ENCODE measurements at regions not wholly inside any gene's neighbourhood (a gene's known extent, or its start where the extent isn't known, plus 50 kb on each side); places are given as distances from the start of the nearest gene placed in this dataset.

DNA sequence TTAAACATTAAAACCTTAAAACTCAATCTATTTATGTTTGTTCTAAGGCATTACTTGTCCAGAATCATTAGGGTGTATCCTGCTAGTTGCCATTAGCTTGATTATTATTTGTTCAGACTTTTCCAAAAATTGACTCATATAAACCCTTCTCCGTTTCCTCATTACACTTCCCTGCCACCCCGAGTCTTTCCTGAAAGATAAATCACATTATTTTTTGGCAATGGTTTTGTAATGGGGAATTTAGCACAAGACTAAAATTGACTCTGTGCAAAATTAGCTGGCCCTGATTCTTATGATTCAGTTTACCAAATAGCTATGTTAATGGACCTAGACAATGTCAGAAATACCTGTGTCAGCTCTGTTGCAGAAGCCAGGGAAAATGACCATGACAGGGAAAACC lies 112.2 kb upstream of the NT5C1B start:
- Histone ChIP-seq H3K36me3 (ENCODE audit: control insufficient read depth, low read length) (no peaks in the 10 kb centered on the region), H3F3A (ENCODE audit: control insufficient read depth, insufficient read depth) (no peaks in the 10 kb centered on the region), H4K20me1 (ENCODE audit: control insufficient read depth, insufficient read depth, low read depth, low read length) (no peaks in the 10 kb centered on the region), H3K27ac (ENCODE audit: low read depth, low read length) (no peak overlapping the region), H3K9me2 (replicated peaks; ENCODE audit: control insufficient read depth, low read length) (no peaks in the 10 kb centered on the region), H3K79me2 (ENCODE audit: control insufficient read depth, low read length) (no peaks in the 10 kb centered on the region), H3K4me3 (ENCODE audit: low read length) (no peak overlapping the region), H3K4me1 (ENCODE audit: control insufficient read depth, low read length) (no peaks in the 10 kb centered on the region), H3K9me3 (ENCODE audit: control insufficient read depth, insufficient read depth, low read length) (no peaks in the 10 kb centered on the region), H3K27me3 (ENCODE audit: control insufficient read depth, low read length) (no peaks in the 10 kb centered on the region), H3K4me2 (ENCODE audit: low read length) (no peak overlapping the region)
- TF ChIP-seq, protein P1, sequence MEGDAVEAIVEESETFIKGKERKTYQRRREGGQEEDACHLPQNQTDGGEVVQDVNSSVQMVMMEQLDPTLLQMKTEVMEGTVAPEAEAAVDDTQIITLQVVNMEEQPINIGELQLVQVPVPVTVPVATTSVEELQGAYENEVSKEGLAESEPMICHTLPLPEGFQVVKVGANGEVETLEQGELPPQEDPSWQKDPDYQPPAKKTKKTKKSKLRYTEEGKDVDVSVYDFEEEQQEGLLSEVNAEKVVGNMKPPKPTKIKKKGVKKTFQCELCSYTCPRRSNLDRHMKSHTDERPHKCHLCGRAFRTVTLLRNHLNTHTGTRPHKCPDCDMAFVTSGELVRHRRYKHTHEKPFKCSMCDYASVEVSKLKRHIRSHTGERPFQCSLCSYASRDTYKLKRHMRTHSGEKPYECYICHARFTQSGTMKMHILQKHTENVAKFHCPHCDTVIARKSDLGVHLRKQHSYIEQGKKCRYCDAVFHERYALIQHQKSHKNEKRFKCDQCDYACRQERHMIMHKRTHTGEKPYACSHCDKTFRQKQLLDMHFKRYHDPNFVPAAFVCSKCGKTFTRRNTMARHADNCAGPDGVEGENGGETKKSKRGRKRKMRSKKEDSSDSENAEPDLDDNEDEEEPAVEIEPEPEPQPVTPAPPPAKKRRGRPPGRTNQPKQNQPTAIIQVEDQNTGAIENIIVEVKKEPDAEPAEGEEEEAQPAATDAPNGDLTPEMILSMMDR (IDR thresholded peaks at IDR 0.05; ENCODE audit: low read depth, low read length, poor library complexity, severe bottlenecking) = no peak
- no peak for TF ChIP-seq EZH2phosphoT487 (IDR thresholded peaks at IDR 0.05; ENCODE audit: borderline replicate concordance, low read length)

DNA sequence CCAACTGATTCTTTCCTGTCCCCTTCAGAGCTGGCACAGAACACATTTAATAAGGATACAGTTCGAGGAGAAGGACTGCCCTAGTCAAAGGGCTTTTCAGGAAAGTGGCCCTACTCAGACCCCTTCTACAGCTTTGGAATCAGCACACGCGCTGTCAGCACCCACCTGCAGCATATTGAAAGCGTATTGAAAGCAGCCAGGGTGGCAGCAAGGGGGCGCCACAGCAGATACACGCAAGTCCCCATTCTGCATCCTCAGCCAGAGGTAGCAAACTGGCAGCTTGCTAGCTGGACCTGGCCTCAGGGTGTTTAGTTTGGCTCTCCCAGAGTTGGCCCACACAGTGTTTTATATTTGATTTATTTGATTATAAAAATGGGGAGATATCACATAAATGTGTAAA lies 101.0 kb upstream of the NT5C1B start:
- no peaks in the 10 kb centered on the region for H3K9me2 ChIP-seq (replicated peaks; ENCODE audit: control insufficient read depth, low read length)
- H3K4me2 ChIP-seq (ENCODE audit: low read length) = no peak overlapping the region
- TF ChIP-seq, protein P1 (IDR thresholded peaks at IDR 0.05; ENCODE audit: low read depth, low read length, poor library complexity, severe bottlenecking) = peak; percentile 43
- no peak for TF ChIP-seq EZH2phosphoT487 (IDR thresholded peaks at IDR 0.05; ENCODE audit: borderline replicate concordance, low read length)
- no peaks in the 10 kb centered on the region for H3K79me2 ChIP-seq (ENCODE audit: control insufficient read depth, low read length)
- no peaks in the 10 kb centered on the region for H3K9me3 ChIP-seq (ENCODE audit: control insufficient read depth, insufficient read depth, low read length)
- H3K4me3 ChIP-seq (ENCODE audit: low read length) = no peak overlapping the region
- H4K20me1 ChIP-seq (ENCODE audit: control insufficient read depth, insufficient read depth, low read depth, low read length) = no peaks in the 10 kb centered on the region
- H3K4me1 ChIP-seq (ENCODE audit: control insufficient read depth, low read length) = no peaks in the 10 kb centered on the region
- H3K36me3 ChIP-seq (ENCODE audit: control insufficient read depth, low read length) = no peaks in the 10 kb centered on the region
- no peaks in the 10 kb centered on the region for H3K27me3 ChIP-seq (ENCODE audit: control insufficient read depth, low read length)
- H3F3A ChIP-seq (ENCODE audit: control insufficient read depth, insufficient read depth) = no peaks in the 10 kb centered on the region
- no peak overlapping the region for H3K27ac ChIP-seq (ENCODE audit: low read depth, low read length)

DNA sequence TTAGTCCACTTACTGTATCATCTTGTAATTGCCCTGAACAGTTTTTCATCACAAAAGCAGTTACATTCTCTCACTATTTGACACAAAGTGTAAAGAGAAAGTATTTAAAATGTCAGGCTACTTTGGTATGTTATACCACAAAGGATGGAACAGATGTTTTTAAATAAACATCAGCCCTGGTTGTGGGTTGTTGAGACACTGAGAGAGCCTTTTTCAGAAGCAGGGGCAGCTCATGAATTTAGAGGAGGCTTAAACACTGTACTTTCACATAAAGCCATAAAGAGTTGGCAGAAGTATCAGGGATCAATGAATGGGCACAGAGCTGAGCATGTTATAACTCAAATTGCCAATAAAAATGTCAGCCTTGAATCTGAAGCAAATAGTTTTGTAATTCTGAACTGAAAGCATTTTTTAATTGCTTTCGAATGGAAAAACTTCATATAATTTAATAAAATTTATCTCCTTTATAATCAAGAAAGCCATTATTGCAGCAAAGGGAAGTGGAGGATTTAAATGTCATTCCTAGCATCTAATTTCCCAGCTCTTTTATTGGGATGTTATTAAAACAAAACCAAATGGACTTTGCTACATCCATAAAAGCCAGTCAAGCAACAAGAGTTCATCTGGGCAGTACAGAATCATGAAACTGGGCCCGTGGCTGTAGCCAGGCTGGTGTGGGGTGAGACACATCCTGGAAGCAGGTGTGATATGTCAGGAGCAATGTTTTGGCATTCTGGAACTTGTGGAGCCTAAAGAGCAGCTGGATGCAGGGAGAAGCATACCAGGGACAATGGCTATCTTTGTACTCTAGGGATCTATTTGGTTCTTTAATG lies 95.1 kb upstream of the NT5C1B start:
- no peak overlapping the region for H3K27ac ChIP-seq (ENCODE audit: low read depth, low read length)
- no peaks in the 10 kb centered on the region for H3K36me3 ChIP-seq (ENCODE audit: control insufficient read depth, low read length)
- H3K27me3 ChIP-seq (ENCODE audit: control insufficient read depth, low read length) = no peaks in the 10 kb centered on the region
- H3K4me2 ChIP-seq (ENCODE audit: low read length) = no peak overlapping the region
- no peak for TF ChIP-seq EZH2phosphoT487 (IDR thresholded peaks at IDR 0.05; ENCODE audit: borderline replicate concordance, low read length)
- TF ChIP-seq, protein P1 (IDR thresholded peaks at IDR 0.05; ENCODE audit: low read depth, low read length, poor library complexity, severe bottlenecking) = no peak
- no peaks in the 10 kb centered on the region for H4K20me1 ChIP-seq (ENCODE audit: control insufficient read depth, insufficient read depth, low read depth, low read length)
- H3K79me2 ChIP-seq (ENCODE audit: control insufficient read depth, low read length) = no peaks in the 10 kb centered on the region
- no peaks in the 10 kb centered on the region for H3F3A ChIP-seq (ENCODE audit: control insufficient read depth, insufficient read depth)
- H3K9me2 ChIP-seq (replicated peaks; ENCODE audit: control insufficient read depth, low read length) = no peaks in the 10 kb centered on the region
- H3K4me1 ChIP-seq (ENCODE audit: control insufficient read depth, low read length) = no peaks in the 10 kb centered on the region
- H3K9me3 ChIP-seq (ENCODE audit: control insufficient read depth, insufficient read depth, low read length) = no peaks in the 10 kb centered on the region
- no peak overlapping the region for H3K4me3 ChIP-seq (ENCODE audit: low read length)

Data from DOHH2 (cell line).